Pulmonary artery endothelial cell (primary cell): ENCODE measurements at regions not wholly inside any gene's neighbourhood (a gene's known extent, or its start where the extent isn't known, plus 50 kb on each side); places are given as distances from the start of the nearest gene placed in this dataset.
A peak's percentile ranks its signal among the peaks of the same experiment; 100 is the strongest.

Source experiments
- DNase-seq: peaks from one replicate; pipeline ENCODE4 v3.0.0-alpha.2; 2011; ENCODE audit warnings: low read depth, low spot score

- DNase-seq = no peak
Observed at GRCh38 chr6:53417141-53417540, 68.4 kb upstream of the ELOVL5 start.

- DNase-seq = no peak
Observed at GRCh38 chr6:53413326-53413725, 64.6 kb upstream of the ELOVL5 start.

- DNase-seq = no peak
Observed at GRCh38 chr6:53412751-53413150, 64.0 kb upstream of the ELOVL5 start.

- DNase-seq = no peak
Observed at GRCh38 chr6:53412021-53412715, 63.4 kb upstream of the ELOVL5 start.

GRCh38 chr6:53411451-53411850 lies 62.7 kb upstream of the ELOVL5 start:
- no peak for DNase-seq

- DNase-seq = peak; percentile 4
Observed at GRCh38 chr6:53410508-53411258, 61.9 kb upstream of the ELOVL5 start.

GRCh38 chr6:53408826-53409225 lies 60.1 kb upstream of the ELOVL5 start:
- no peak for DNase-seq

GRCh38 chr6:53399027-53399344 lies 50.2 kb upstream of the ELOVL5 start:
- DNase-seq = no peak

- DNase-seq = no peak
Observed at GRCh38 chr6:53398247-53399026, 49.7 kb upstream of the ELOVL5 start.
